Tibial nerve (tissue), 1 donor: ENCODE measurements at regions not wholly inside any gene's neighbourhood (a gene's known extent, or its start where the extent isn't known, plus 50 kb on each side); places are given as distances from the start of the nearest gene placed in this dataset. TPM values are rescaled to one million over a fixed set of nuclear protein-coding genes. Genes with fewer than 3 reads are reported as not detected.

ENCODE experiments used
- small RNA-seq: library from RNA; depleted of rRNA; stranded (forward); fragments of <200 nt; gene quantifications from one replicate; pipeline ENCODE3, GENCODE V24; 2016

Small RNA genes in the stretch of these regions (small RNA-seq; reads per million reads assigned to genes)
- gene RN7SKP228, result not detected
